ENCODE measurements at regions not wholly inside any gene's neighbourhood (a gene's known extent, or its start where the extent isn't known, plus 50 kb on each side); places are given as distances from the start of the nearest gene placed in this dataset.

GRCh38 chr4:163610648-163611047 lies 116.2 kb downstream of the TMA16 start:
- peak overlapping the region in 1 of 2 donors; percentile 1 for H3K4me3 ChIP-seq
- no peak for TF ChIP-seq CTCF (IDR thresholded peaks at IDR 0.05)
- no peak for TF ChIP-seq POLR2A (IDR thresholded peaks at IDR 0.05)
- H3K36me3 ChIP-seq (ENCODE audit: low read depth, missing control alignments), result no peaks in the 10 kb centered on the region
- intact Hi-C loops (cut with DNase I; ENCODE audit: low total_unique reads), result no loop called here
- 63 to 66% methylated on average over 4 of the region's 4 CpGs for WGBS, 2 donors
- H3K9me3 ChIP-seq, result no peaks in the 10 kb centered on the region
- H3K27ac ChIP-seq, result no peak overlapping the region
- DNase-seq, result no peak
- H3K4me1 ChIP-seq, result no peaks in the 10 kb centered on the region
- no peaks in the 10 kb centered on the region for H3K27me3 ChIP-seq

- Histone ChIP-seq H3K4me3 (peak overlapping the region in 1 of 2 donors; percentile 1), H3K9me3 (no peaks in the 10 kb centered on the region), H3K27ac (no peak overlapping the region), H3K36me3 (ENCODE audit: low read depth, missing control alignments) (no peaks in the 10 kb centered on the region), H3K4me1 (no peaks in the 10 kb centered on the region), H3K27me3 (no peaks in the 10 kb centered on the region)
- WGBS, 2 donors, result 61 to 71% methylated on average over 3 of the region's 3 CpGs
- no peak for DNase-seq
- TF ChIP-seq CTCF (IDR thresholded peaks at IDR 0.05) (no peak), POLR2A (IDR thresholded peaks at IDR 0.05) (no peak)
- intact Hi-C loops (cut with DNase I; ENCODE audit: low total_unique reads), result no loop called here
Observed at GRCh38 chr4:163611182-163611581, 116.7 kb downstream of the TMA16 start.

- WGBS, 2 donors, result 73 to 83% methylated on average over 2 of the region's 2 CpGs
Observed at GRCh38 chr4:163611784-163612445, 117.4 kb downstream of the TMA16 start.

GRCh38 chr4:163612762-163613161 lies 118.3 kb downstream of the TMA16 start:
- no peaks in the 10 kb centered on the region for H3K27me3 ChIP-seq
- H3K9me3 ChIP-seq, result no peaks in the 10 kb centered on the region
- no peaks in the 10 kb centered on the region for H3K4me1 ChIP-seq
- H3K4me3 ChIP-seq, result no peak overlapping the region
- H3K27ac ChIP-seq, result no peak overlapping the region
- intact Hi-C loops (cut with DNase I; ENCODE audit: low total_unique reads), result no loop called here
- DNase-seq, result no peak
- H3K36me3 ChIP-seq (ENCODE audit: low read depth, missing control alignments), result no peaks in the 10 kb centered on the region
- TF ChIP-seq POLR2A (IDR thresholded peaks at IDR 0.05), result no peak
- no peak for TF ChIP-seq CTCF (IDR thresholded peaks at IDR 0.05)

More at GRCh38 chr4:163611784-163612445, 117.4 kb downstream of the TMA16 start:
- no peaks in the 10 kb centered on the region for H3K4me1 ChIP-seq
- no peak for DNase-seq
- no peak overlapping the region for H3K4me3 ChIP-seq
- H3K27ac ChIP-seq, result no peak overlapping the region
- intact Hi-C loops (cut with DNase I; ENCODE audit: low total_unique reads), result no loop called here
- H3K9me3 ChIP-seq, result no peaks in the 10 kb centered on the region
- no peaks in the 10 kb centered on the region for H3K36me3 ChIP-seq (ENCODE audit: low read depth, missing control alignments)
- TF ChIP-seq CTCF (IDR thresholded peaks at IDR 0.05), result no peak
- no peak for TF ChIP-seq POLR2A (IDR thresholded peaks at IDR 0.05)
- H3K27me3 ChIP-seq, result no peaks in the 10 kb centered on the region

- H3K4me1 ChIP-seq, result no peaks in the 10 kb centered on the region
- no peaks in the 10 kb centered on the region for H3K9me3 ChIP-seq
- TF ChIP-seq CTCF (IDR thresholded peaks at IDR 0.05) (no peak), POLR2A (IDR thresholded peaks at IDR 0.05) (no peak)
- intact Hi-C loops (cut with DNase I; ENCODE audit: low total_unique reads), result no loop called here
- WGBS, 2 donors, result 72 to 80% methylated on average over 3 of the region's 3 CpGs
- no peak overlapping the region for H3K4me3 ChIP-seq
- DNase-seq, result no peak
- H3K36me3 ChIP-seq (ENCODE audit: low read depth, missing control alignments), result no peaks in the 10 kb centered on the region
- H3K27me3 ChIP-seq, result no peaks in the 10 kb centered on the region
- no peak overlapping the region for H3K27ac ChIP-seq
Observed at GRCh38 chr4:163613383-163613782, 118.9 kb downstream of the TMA16 start.
